Left colon (tissue), 2 donors: ENCODE measurements at regions not wholly inside any gene's neighbourhood (a gene's known extent, or its start where the extent isn't known, plus 50 kb on each side); places are given as distances from the start of the nearest gene placed in this dataset.
"Not testable (repeated sequence)": the region's sequence is repeated elsewhere in the genome, so short reads cannot be mapped to it uniquely, and the experiment has no call there.

Source experiments
- ATAC-seq: fragments of 200-7000 bp; cut with Tn5 transposase; one replicate; pipeline ENCODE4 v1.9.1; 2020; ENCODE audit warnings: mild to moderate bottlenecking, moderate library complexity
- DNase-seq, 2 donors: peaks; one replicate each; pipeline ENCODE4 v3.0.0-alpha.2; 2020
- intact Hi-C, 2 donors: fragments of 100-400 bp; cut with DNase I in 1 of 2; cut with micrococcal nuclease in 1 of 2; formaldehyde crosslinking; loops; one replicate each; pipeline versions ENCODE4 v1.11.2 to v1.14.0; 2022; cut with DNase I, micrococcal nuclease
- donor health status: DM: no; HTN: no; CAD: no.
- donor health status: DM: yes; HTN: yes; CAD: no.

DNA sequence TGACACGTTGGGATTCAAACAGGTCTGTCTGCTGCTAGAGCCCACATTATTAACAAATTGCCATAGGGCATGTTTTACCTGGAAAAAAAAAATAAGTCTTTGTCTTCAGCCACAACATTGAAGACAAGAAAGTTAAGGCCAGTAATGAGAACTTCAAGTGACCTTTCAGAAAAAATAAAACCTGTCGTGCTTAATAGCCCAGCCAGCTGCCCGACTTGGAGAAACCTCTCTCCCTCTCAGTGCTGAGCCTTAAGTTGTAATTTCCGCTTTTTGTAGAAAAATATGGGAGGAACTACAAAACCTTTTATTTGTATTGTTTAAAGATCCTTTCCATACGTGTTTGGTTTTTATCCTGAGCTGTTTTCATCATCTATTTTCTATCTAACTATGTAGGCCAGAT lies 454.3 kb upstream of the SLITRK6 start:
- ATAC-seq, DNase-seq: not testable (repeated sequence)

DNA sequence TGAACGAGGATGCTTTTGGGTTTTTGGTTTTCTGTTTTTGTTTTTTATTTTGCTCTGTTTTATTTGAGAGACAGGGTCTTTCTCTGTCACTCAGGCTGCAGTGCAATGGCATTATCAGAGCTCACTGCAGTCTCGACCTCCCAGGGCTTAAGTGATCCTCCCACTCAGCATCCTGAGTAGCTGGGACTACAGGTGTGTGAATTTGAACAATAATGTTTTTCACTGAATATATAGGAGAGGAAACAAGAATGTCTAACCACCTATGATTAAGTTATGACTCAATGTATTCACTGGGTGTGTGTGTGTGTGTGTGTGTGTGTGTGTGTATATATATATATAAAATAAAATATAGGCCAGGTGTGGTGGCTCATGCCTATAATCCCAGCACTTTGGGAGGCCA lies 456.6 kb upstream of the SLITRK6 start:
- ATAC-seq, intact Hi-C loops, DNase-seq: not testable (repeated sequence)

More for the DNA sequence above, 454.3 kb upstream of the SLITRK6 start:
- intact Hi-C loops, result not testable (repeated sequence)

DNA sequence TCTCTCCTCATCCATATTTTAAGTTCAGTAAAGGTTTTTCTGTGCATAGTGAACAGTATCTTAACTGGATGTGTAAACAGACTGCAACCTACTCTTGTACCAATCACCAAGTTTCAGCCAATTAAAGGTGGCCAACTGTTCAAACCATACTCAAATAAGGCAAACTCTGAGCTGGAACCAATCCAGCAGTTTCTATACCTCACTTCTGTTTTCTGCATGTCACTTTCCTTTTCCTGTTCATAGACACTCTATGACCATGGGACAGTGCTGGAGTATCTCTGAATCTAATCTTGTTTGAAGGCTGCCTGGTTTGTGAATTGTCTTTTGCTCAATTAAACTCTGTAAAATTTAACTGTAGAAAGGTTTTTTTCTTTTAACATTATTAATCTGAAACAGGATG lies 470.3 kb upstream of the SLITRK6 start:
- DNase-seq (no peak), ATAC-seq (no peak)
- intact Hi-C loops, result no loop called here

DNA sequence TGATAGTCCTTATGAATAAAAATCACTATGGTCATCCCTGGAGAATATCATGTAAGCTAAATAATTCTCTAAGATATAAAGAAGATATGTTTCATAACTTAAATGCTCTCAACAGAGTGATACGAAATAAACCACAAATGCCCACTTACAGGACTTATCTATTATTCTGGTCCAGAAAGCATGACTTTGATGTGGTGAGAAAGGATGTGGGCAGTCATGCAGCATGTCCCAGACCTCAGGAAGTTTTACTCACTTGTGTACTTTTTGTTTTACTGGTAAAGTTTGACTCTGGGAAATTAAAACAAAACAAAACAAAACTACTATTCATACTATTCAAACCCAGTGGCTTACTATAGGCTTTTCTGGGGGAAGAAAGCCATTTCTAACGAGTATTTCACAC lies 483.2 kb upstream of the SLITRK6 start:
- no peak for ATAC-seq
- DNase-seq, result no peak
- intact Hi-C loops, result no loop called here

DNA sequence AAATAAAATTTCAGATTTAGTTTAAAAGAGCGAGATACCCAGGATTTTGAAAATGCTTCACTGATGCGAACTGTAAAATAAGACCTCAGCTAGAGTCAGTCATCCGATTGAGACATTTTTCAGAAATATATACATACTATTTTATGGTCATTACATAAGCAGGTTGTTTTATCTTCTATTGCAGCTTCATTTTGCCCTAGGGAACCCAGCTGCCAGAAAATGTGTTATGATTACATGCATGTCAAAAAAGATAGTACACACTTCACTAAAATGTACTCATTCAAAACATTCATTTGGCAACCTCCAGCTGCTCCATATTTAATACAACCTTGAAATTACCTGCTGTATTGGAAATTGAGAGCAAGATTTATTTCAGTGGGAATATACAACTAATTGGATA lies 483.8 kb upstream of the SLITRK6 start:
- DNase-seq (no peak), ATAC-seq (no peak)
- intact Hi-C loops, result no loop called here

DNA sequence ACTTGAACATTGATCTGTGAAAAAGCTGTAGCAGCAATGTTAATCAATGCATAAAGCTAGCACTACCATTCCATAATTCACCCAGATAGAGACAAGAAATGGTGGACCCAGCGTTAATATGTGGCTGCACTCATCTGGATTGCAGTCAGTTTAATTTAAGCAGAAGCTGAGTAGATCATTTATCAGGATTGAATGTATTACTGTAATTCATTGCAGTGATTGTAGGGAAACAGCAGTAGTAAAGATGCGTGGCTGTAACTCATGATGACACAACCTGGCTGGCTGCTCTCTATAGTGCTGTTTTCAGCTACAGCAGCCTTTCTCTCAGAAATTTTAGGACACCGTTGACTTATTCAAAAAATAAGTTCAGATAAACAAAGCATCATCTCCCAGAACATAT lies 499.5 kb upstream of the SLITRK6 start:
- intact Hi-C loops, result no loop called here
- no peak for ATAC-seq
- DNase-seq, result no peak

DNA sequence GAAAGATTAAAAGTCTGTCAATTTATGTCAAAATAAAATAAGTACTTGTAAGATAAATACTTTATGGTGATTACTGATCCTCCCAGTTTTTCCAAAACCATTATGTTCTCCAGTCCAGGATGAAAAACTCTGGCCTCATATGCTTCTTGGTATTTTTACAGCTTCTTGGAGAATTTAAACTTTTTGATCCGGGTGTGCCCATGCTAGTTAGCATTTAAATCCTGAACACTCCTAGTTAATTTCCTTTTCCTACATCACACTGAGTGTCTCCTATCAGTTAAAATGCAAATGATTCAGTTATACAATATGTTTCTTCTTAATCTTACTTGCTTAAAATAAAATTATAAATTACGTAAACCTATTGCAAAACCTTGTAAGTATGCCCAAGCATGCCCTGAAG lies 499.9 kb upstream of the SLITRK6 start:
- no peak for DNase-seq
- intact Hi-C loops, result no loop called here
- no peak for ATAC-seq

DNA sequence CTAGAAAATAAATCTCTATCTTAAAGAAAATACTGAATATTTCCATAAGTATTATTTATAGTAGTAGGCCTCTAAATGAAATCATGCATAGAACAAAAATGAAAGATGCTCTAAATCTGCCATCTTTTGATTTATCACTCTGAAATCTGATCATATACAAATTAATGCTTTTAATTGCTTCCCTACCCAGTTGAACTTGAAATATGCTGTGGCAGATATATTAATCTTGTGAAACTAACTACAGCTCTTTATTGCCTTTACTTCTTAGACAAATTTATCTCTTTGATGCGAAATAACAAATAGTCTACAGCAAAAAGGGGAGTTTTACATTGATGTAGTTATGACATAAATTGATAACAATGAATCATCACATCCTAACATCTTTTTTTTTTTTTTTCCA lies 510.7 kb upstream of the SLITRK6 start:
- intact Hi-C loops, result no loop called here
- DNase-seq (no peak), ATAC-seq (no peak)

DNA sequence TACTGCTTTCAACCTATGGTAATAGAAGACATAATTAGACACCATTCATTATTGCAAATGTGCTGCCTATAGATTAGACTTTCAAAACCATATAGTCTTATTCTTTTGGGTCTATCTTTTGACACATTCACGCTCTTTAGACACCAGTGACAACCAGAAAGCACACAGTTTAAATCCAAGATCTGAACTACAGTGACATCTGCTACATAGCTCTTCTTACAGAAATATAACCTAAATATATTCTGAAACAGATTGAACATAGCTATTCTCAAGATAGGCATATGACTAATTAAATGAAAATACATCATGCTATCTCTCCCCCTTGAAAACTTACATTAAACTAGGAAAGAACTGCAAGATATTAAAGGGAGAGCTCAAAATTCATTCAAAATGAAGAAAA lies 514.2 kb upstream of the SLITRK6 start:
- no peak for DNase-seq
- ATAC-seq, result no peak
- intact Hi-C loops, result no loop called here

DNA sequence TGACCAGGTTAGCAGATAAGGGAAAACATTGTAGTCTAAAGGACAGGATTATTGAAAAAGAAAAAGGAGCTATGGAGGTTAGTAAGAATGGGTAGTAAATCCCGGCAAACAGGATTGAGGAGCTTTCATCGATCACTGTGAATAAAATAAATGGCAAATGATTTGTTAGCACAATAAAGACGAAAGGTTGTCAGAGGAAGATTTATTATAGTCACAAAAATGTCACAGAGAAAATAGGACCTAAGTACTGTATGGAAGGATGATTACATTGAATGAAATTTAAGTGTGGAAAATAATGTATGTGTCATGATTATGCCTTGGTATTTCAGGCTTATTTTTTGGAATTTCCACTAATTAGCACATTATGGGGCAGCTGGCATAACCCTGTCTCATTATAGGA lies 519.2 kb upstream of the SLITRK6 start:
- ATAC-seq (no peak), DNase-seq (no peak)
- intact Hi-C loops, result no loop called here

DNA sequence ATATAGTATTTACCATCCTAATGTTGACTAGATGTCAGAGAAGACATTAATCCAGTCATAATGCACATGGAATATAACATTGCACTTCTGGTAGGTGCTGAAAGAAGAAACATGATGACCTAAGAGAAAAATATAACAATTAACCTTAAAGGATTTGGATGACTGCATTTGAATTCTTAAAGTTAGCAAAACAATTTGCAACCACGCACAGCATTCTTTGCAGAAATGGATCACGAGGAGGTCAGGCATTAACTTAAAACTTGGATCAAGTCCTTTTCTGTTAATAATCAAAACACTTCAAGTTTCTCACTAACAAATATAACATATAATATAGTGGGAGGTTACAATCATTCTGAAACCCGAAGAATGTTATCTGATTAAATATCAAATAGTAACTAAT lies 525.0 kb upstream of the SLITRK6 start:
- intact Hi-C loops, result no loop called here
- DNase-seq (no peak), ATAC-seq (no peak)

DNA sequence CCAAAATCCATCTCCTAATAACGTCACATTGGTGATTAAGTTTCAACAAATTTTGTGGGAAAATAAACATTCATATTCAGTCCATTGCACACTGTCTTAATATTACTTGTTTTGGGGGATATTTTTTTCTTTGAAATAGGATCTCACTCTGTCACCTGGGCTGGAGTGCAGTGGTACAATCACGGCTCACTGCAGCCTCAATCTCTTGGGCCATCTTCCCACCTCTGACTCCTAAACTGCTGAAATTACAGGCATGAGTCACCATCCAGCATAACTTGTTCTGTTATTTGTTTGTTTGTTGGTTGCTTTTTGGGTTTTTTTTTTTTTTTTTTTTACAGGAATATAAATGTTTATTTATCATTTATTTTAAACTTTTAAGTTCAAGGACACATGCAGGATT lies 556.1 kb upstream of the SLITRK6 start:
- intact Hi-C loops, result no loop called here

DNA sequence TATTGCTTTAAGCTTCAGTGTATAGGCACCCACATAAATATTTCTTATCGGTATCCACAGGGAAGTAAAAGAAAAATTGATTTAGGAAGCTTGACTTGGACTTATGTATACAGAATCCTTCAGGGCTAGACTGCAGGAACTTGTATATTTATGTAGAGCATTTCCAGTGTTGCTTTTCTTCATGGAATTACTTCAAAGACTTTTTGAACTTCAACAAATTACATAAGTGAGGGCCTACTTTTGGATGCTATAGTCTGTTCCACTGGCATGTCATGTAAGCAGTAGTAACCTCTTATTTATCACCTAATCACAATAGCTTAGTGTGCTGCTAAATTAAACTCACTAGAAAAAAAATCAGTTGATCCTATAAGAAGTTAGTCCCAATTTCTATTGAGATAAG lies 557.9 kb upstream of the SLITRK6 start:
- DNase-seq (no peak), ATAC-seq (no peak)
- intact Hi-C loops, result no loop called here

More for the DNA sequence above, 556.1 kb upstream of the SLITRK6 start:
- DNase-seq, result no peak
- ATAC-seq, result no peak

DNA sequence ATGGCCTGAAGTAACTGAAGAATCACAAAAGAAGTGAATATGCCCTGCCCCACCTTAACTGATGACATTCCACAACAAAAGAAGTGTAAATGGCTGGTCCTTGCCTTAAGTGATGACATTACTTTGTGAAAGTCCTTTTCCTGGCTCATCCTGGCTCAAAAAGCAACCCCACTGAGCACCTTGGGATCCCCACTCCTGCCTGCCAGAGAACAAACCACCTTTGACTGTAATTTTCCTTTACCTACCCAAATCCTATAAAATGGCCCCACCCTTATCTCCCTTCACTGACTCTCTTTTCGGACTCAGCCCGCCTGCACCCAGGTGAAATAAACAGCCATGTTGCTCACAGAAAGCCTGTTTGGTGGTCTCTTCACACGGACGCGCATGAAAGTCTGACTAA lies 564.5 kb upstream of the SLITRK6 start:
- not testable (repeated sequence) for DNase-seq

DNA sequence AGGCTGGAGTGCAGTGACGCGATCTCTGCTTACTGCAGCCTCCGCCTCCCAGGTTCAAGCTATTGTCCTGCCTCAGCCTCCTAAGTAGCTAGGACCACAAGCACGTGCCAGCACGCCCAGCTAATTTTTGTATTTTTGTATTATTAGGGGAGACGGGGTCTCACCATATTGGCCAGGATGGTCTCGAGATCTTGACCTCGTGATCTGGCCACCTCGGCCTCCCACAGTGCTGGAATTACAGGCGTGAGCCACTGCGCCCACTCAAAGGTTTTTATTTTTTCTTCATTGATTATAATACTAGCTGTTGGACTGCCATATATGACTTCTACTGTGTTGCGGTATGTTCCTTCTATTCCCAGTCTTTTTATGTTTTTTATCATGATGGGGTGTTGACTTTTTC lies 569.7 kb upstream of the SLITRK6 start:
- intact Hi-C loops, result no loop called here
- ATAC-seq, result no peak
- DNase-seq, result no peak

More for the DNA sequence above, 564.5 kb upstream of the SLITRK6 start:
- ATAC-seq, intact Hi-C loops: not testable (repeated sequence)

DNA sequence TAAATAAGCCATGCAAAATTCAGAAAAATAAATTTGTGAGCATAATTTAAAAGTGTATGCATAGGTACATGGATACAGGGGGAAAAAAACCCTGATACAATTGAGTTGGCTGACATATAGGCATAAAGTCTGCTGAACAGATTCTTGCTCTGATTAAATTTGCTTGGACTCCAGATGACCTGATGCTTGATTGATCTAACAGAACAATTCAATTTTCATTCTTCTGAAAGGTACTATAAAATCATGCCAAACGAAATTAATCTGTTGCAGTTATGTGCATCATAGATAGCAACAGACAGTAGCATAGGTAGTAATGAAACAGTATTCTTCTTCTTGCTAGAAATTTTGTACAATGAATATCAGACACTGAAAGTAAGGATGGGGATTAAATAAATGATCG lies 578.2 kb upstream of the SLITRK6 start:
- DNase-seq (no peak), ATAC-seq (no peak)
- intact Hi-C loops, result no loop called here

DNA sequence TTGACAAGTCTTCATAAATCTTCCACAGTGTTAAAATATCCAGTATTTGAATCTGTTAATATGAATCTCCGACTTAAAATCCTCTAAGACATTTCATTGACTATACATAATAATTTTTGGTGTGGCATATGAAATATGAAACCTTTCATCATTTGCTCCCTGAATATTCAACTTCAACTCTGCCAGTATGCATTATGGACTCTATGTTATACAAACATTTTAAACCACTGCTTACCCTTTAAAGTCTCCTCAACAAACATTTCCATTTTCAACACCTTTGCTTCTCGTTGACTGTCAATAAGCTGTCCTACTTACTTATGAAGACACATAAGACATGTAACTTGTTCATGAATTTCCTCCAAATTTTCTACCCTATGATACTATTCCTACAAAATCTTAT lies 579.4 kb upstream of the SLITRK6 start:
- DNase-seq (no peak), ATAC-seq (no peak)
- intact Hi-C loops, result no loop called here

DNA sequence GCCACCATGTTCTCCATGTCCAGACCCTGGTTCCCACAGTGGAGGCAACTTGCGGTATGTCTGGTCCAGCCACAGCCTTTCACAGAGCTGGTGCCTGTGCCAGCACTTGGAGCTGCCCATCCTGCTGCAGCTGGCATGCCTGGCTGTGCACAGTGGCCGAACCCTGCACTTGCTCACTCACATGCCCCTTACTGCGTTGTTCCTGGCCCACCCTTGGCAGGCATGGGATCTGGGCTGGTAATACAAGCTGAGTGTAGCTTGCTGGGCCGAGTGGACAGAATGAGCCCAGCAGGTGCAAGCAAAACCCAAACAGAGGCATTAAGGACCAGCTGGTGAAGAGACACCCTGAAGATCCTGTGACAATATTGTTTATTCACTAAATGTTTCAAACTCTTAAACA lies 583.9 kb upstream of the SLITRK6 start:
- ATAC-seq (no peak), DNase-seq (no peak)
- intact Hi-C loops, result no loop called here

DNA sequence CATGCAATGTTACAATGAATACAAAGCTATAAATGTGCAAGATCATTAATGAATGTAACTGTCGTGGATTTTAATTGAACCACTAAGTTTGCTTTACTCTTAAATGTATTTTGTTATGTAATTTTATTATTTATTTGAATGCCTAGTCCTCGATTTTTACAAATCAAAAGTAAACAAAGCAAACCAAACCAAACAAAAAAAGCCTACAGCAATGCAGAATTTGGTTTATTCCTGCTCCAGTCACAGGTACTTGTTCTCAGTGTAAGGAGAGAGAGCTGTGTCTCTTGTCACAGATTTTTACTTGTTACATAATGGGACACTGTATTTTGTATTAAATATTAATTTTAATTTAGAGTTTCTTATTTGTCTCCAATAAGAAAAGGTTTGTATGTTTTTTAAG lies 584.3 kb upstream of the SLITRK6 start:
- DNase-seq (no peak), ATAC-seq (no peak)
- intact Hi-C loops, result no loop called here

DNA sequence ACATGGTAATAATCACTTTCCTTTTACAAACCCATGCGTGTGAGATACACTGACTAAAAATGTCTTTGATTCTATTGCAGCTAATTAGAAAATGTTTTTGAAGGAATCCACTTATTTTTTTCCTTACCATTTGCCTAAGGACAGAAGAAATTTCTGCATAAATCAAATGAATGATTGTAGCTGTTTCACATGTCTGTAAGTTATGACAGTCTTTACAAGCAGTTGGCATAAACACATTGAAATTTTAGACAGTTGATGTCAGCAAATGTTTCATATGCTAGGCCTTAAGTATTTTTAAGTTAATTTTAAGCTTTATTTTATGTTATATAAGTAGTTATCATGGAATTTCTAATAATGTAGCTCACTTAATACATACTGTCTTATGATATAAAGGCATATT lies 598.4 kb upstream of the SLITRK6 start:
- ATAC-seq, result no peak
- no peak for DNase-seq

DNA sequence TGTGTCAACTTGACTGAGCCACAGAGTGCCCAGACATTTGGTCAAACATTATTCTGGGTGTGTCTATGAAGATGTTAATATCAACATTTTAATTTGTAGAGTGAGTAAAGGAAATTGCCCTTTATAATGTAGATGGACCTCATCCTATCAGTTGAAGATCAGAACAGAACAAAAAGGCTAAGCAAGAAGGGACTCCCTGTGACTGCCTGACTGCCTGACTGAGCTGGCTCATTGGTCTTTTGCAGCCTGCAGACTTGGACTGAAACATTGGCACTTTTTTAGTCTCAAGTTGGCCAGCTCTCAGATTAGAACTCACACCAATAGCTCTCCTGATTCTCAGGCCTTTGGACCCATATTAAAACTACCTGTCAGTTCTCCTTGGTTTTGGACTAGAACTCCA lies 600.4 kb upstream of the SLITRK6 start:
- intact Hi-C loops, result no loop called here
- DNase-seq, result no peak
- ATAC-seq, result no peak

More for the DNA sequence above, 598.4 kb upstream of the SLITRK6 start:
- intact Hi-C loops, result no loop called here

DNA sequence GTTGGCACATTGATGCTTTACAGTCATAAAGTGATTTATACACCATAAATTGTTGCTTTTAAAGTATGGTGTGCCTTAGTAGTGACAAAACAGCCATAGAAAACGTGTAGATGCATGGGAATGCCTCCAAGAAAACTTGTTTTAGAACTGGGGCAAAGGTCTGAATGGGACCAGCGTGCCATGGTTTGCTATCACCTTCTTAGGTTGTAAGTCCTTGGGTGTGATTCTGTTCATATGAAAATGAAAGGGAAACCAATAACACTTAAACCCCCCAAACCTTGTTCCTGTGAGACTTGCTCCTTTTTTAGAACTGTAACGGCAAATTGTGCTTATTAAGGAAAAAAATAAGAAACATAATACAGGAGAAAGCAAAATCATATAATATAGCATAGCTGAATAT lies 603.3 kb upstream of the SLITRK6 start:
- DNase-seq, result no peak
- intact Hi-C loops, result no loop called here
- no peak for ATAC-seq
